ENCODE measurements at regions not wholly inside any gene's neighbourhood (a gene's known extent, or its start where the extent isn't known, plus 50 kb on each side); places are given as distances from the start of the nearest gene placed in this dataset.
"Not testable (repeated sequence)": the region's sequence is repeated elsewhere in the genome, so short reads cannot be mapped to it uniquely, and the experiment has no call there.

DNA sequence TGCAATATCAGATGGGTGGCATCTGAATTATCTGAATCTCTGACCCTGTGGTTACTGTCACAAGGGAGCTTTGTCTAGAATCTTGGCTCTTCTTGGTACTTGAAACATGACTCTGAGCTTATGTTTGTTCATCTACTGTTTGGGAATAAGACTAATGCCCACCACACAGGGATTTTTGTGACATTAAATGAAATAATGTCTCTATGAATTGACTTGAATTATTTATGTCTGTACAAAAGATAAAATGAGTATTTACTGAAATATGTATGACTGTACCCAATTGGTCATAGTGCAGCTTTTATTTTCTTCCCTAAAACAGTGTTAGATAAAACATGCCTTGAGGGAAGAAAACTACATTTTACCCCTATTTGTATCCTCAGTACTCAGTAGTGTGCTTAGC is 87.9 kb upstream of the ZPLD1 start:
- Histone ChIP-seq H3K27me3 (ENCODE audit: insufficient read depth, low read depth, severe bottlenecking) (no peaks in the 10 kb centered on the region), H3K27ac (no peak overlapping the region), H3K9me3 (ENCODE audit: severe bottlenecking) (no peaks in the 10 kb centered on the region), H3K36me3 (no peaks in the 10 kb centered on the region), H3K4me3 (ENCODE audit: low read depth, low read length) (no peak overlapping the region)
- TF ChIP-seq, protein P1, sequence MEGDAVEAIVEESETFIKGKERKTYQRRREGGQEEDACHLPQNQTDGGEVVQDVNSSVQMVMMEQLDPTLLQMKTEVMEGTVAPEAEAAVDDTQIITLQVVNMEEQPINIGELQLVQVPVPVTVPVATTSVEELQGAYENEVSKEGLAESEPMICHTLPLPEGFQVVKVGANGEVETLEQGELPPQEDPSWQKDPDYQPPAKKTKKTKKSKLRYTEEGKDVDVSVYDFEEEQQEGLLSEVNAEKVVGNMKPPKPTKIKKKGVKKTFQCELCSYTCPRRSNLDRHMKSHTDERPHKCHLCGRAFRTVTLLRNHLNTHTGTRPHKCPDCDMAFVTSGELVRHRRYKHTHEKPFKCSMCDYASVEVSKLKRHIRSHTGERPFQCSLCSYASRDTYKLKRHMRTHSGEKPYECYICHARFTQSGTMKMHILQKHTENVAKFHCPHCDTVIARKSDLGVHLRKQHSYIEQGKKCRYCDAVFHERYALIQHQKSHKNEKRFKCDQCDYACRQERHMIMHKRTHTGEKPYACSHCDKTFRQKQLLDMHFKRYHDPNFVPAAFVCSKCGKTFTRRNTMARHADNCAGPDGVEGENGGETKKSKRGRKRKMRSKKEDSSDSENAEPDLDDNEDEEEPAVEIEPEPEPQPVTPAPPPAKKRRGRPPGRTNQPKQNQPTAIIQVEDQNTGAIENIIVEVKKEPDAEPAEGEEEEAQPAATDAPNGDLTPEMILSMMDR (IDR thresholded peaks at IDR 0.05; ENCODE audit: low read depth, low read length): no peak
- no peak for DNase-seq

GRCh38 chr3:102348904-102349303 is 85.9 kb upstream of the ZPLD1 start:
- no peak for DNase-seq
- Histone ChIP-seq H3K27ac (no peak overlapping the region), H3K36me3 (no peaks in the 10 kb centered on the region), H3K27me3 (ENCODE audit: insufficient read depth, low read depth, severe bottlenecking) (no peaks in the 10 kb centered on the region), H3K4me3 (ENCODE audit: low read depth, low read length) (no peak overlapping the region), H3K9me3 (ENCODE audit: severe bottlenecking) (no peaks in the 10 kb centered on the region)
- TF ChIP-seq, protein P1 (IDR thresholded peaks at IDR 0.05; ENCODE audit: low read depth, low read length): no peak

GRCh38 chr3:102353148-102353547 is 81.7 kb upstream of the ZPLD1 start:
- Histone ChIP-seq H3K27me3 (ENCODE audit: insufficient read depth, low read depth, severe bottlenecking) (no peaks in the 10 kb centered on the region), H3K9me3 (ENCODE audit: severe bottlenecking) (no peaks in the 10 kb centered on the region), H3K4me3 (ENCODE audit: low read depth, low read length) (no peak overlapping the region), H3K36me3 (no peaks in the 10 kb centered on the region), H3K27ac (no peak overlapping the region)
- DNase-seq: no peak
- TF ChIP-seq, protein P1 (IDR thresholded peaks at IDR 0.05; ENCODE audit: low read depth, low read length): no peak

DNA sequence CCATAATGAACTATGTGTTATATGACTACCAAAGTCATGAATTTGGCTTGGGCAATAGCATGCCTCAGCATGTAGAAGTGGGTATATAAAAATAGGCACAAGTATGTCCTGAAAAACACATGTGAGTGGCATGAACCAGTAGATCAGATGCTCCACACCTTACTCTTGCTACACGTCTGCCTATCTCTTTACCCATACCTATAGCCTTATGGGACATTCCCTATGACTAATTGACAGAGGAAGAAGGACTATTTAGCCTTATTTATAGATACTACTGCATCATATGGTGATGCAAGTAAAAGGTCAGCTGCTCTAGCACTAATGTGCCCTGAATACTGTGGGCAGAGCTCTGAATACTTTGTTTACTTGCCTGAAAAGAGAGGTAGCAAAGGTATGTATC is 81.0 kb upstream of the ZPLD1 start:
- no peak for DNase-seq
- Histone ChIP-seq H3K27ac (no peak overlapping the region), H3K4me3 (ENCODE audit: low read depth, low read length) (no peak overlapping the region), H3K36me3 (no peaks in the 10 kb centered on the region), H3K27me3 (ENCODE audit: insufficient read depth, low read depth, severe bottlenecking) (no peaks in the 10 kb centered on the region), H3K9me3 (ENCODE audit: severe bottlenecking) (no peaks in the 10 kb centered on the region)
- TF ChIP-seq, protein P1 (IDR thresholded peaks at IDR 0.05; ENCODE audit: low read depth, low read length): no peak

- DNase-seq: no peak
- H3K27ac ChIP-seq: no peak overlapping the region
- H3K36me3 ChIP-seq: no peaks in the 10 kb centered on the region
- no peak overlapping the region for H3K4me3 ChIP-seq (ENCODE audit: low read depth, low read length)
- TF ChIP-seq, protein P1 (IDR thresholded peaks at IDR 0.05; ENCODE audit: low read depth, low read length): no peak
- H3K27me3 ChIP-seq (ENCODE audit: insufficient read depth, low read depth, severe bottlenecking): no peaks in the 10 kb centered on the region
- H3K9me3 ChIP-seq (ENCODE audit: severe bottlenecking): no peaks in the 10 kb centered on the region
Measured at GRCh38 chr3:102354818-102355515, 79.8 kb upstream of the ZPLD1 start.

GRCh38 chr3:102356506-102356905 is 78.3 kb upstream of the ZPLD1 start:
- TF ChIP-seq, protein P1 (IDR thresholded peaks at IDR 0.05; ENCODE audit: low read depth, low read length): no peak
- Histone ChIP-seq H3K27me3 (ENCODE audit: insufficient read depth, low read depth, severe bottlenecking) (no peaks in the 10 kb centered on the region), H3K4me3 (ENCODE audit: low read depth, low read length) (no peak overlapping the region), H3K9me3 (ENCODE audit: severe bottlenecking) (no peaks in the 10 kb centered on the region), H3K36me3 (no peaks in the 10 kb centered on the region), H3K27ac (no peak overlapping the region)
- no peak for DNase-seq

DNA sequence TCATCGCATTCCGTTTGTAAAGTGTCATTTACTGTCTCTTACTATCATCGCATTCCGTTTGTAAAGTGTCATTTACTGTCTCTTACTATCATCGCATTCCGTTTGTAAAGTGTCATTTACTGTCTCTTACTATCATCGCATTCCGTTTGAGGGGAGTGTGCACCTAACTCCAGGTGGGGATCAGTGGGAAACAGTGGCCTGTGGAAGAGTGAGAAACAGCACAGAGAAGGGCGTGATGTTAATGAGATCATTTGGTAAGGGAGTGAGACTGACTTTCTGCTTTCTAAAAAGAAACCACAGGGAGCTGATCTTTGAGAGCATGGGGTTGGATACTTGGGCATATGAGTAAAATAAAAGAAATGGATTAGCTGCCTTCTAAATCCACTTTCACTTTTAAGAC is 77.5 kb upstream of the ZPLD1 start:
- H3K4me3 ChIP-seq (ENCODE audit: low read depth, low read length): not testable (repeated sequence)

More for the DNA sequence above, 77.5 kb upstream of the ZPLD1 start:
- not testable (repeated sequence) for H3K9me3 ChIP-seq (ENCODE audit: severe bottlenecking); H3K36me3 ChIP-seq; H3K27me3 ChIP-seq (ENCODE audit: insufficient read depth, low read depth, severe bottlenecking); DNase-seq; H3K27ac ChIP-seq
